ENCODE measurements at regions not wholly inside any gene's neighbourhood (a gene's known extent, or its start where the extent isn't known, plus 50 kb on each side); places are given as distances from the start of the nearest gene placed in this dataset.

DNA sequence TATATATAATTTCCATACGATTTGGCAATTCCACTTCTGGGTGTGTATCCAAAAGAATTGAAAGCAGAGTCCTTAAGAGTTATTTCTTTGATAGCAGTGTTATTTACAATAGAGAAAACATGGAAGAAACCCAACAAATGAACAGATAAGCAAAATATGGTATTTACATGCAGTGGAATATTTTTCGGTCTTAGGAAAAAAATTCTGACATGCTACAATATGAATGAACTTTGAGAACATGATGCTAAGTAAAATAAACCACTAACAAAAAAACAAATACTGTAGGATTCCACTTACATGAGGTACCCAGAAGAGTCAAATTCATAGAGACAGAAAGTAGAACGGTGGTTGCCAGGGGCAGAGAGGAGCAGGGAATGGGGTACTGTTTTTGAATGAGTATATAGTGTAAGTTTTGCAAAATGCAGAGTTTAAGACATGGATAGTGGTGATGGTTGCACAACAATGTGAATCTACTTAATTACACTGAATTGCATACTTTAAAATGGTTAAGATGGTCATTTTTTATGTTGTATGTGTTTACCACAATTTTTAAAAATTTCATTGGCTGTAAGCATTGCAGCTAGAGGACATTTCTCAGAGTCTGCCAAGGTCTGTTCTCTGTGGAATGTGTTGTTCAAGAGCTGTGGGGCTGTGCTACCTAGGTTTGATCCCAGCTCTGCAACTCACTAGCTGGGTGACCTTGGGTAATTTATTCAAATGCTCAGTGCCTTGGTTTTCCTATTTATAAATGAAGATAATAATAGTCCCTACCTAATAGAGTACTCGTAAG is 122.1 kb downstream of the MEX3B start:
- no peak for TF ChIP-seq CTCF (conservative IDR thresholded peaks at IDR 0.05; ENCODE audit: low read length)
- TF ChIP-seq EZH2phosphoT487 (IDR thresholded peaks at IDR 0.05; ENCODE audit: borderline replicate concordance) = no peak

Measured in Loucy (cell line).